ENCODE measurements at regions not wholly inside any gene's neighbourhood (a gene's known extent, or its start where the extent isn't known, plus 50 kb on each side); places are given as distances from the start of the nearest gene placed in this dataset.

GRCh38 chr2:153416071-153416470, 62.5 kb downstream of the RPRM start:
- no peak for ATAC-seq
- H3K27me3 ChIP-seq (ENCODE audit: control insufficient read depth in 1 of 2, insufficient read depth in 2 of 2, low read length in 2 of 2): no peaks in the 10 kb centered on the region
- in situ Hi-C loops (cut with HindIII; ENCODE audit: extremely low pct_ligation_motif_present, low pct_unique_long_range_greater_than_20kb): no loop called here
- FAIRE-seq: no peak
- no peaks in the 10 kb centered on the region for H3K36me3 ChIP-seq (replicated peaks in 1 of 2; ENCODE audit: control insufficient read depth in 1 of 2, insufficient read depth in 2 of 2, low read length in 2 of 2)
- H2AFZ ChIP-seq (ENCODE audit: low read length): no peak overlapping the region
- H3K9me3 ChIP-seq (ENCODE audit: low read length): no peaks in the 10 kb centered on the region
- ChIA-PET POLR2A (no interaction called here), CTCF (ENCODE audit: low intra/inter-chr PET ratio, low total read pairs) (no interaction called here)
- no peaks in the 10 kb centered on the region for H4K20me1 ChIP-seq (ENCODE audit: insufficient read depth, low read length)
- TF ChIP-seq USF2 (IDR thresholded peaks at IDR 0.05; ENCODE audit: low read depth, low read length) (no peak), USF2 (CRISPR knock-in tag; IDR thresholded peaks at IDR 0.05; ENCODE audit: borderline replicate concordance) (no peak), DMTF1 (CRISPR knock-in tag; IDR thresholded peaks at IDR 0.05) (no peak), FOXP1 (IDR thresholded peaks at IDR 0.05) (no peak), FOXP1 (CRISPR knock-in tag; IDR thresholded peaks at IDR 0.05) (no peak), ETV5 (CRISPR knock-in tag; IDR thresholded peaks at IDR 0.05; ENCODE audit: borderline replicate concordance) (no peak), ZNF205 (CRISPR knock-in tag; IDR thresholded peaks at IDR 0.05) (no peak), RCOR2 (CRISPR knock-in tag; IDR thresholded peaks at IDR 0.05) (no peak), ZNF737 (CRISPR knock-in tag; IDR thresholded peaks at IDR 0.05; ENCODE audit: borderline replicate concordance) (no peak), ZBTB42 (CRISPR knock-in tag; IDR thresholded peaks at IDR 0.05) (no peak), TERF1 (CRISPR knock-in tag; IDR thresholded peaks at IDR 0.05) (no peak), XBP1 (CRISPR knock-in tag; IDR thresholded peaks at IDR 0.05) (no peak)
- BruUV-seq (replicated peaks): no TSS peak
- no peak for DNase-seq (ENCODE audit: low spot score)
- no peak overlapping the region for H3K9ac ChIP-seq (ENCODE audit: insufficient read depth, low read depth, low read length)
- H3K4me2 ChIP-seq (ENCODE audit: low read depth, low read length): no peak overlapping the region
- intact Hi-C loops (cut with micrococcal nuclease; ENCODE audit: unreplicated experiment): no loop called here
- H3K27ac ChIP-seq (ENCODE audit: extremely low read length, insufficient read depth, low read length): no peak overlapping the region
- no peaks in the 10 kb centered on the region for H3K79me2 ChIP-seq (ENCODE audit: insufficient read depth, low read length)
- no peak overlapping the region for H3K4me3 ChIP-seq (replicated peaks in 1 of 3; ENCODE audit: insufficient read depth in 1 of 3, low read depth in 2 of 3, low read length in 3 of 3)
- H3K4me1 ChIP-seq (ENCODE audit: insufficient read depth, low read length): no peaks in the 10 kb centered on the region
- 0% methylated on average over 1 of the region's 1 CpG for WGBS (ENCODE audit: low lambda C conversion rate)

All from HepG2 (cell line).